ENCODE measurements at regions not wholly inside any gene's neighbourhood (a gene's known extent, or its start where the extent isn't known, plus 50 kb on each side); places are given as distances from the start of the nearest gene placed in this dataset.

DNA sequence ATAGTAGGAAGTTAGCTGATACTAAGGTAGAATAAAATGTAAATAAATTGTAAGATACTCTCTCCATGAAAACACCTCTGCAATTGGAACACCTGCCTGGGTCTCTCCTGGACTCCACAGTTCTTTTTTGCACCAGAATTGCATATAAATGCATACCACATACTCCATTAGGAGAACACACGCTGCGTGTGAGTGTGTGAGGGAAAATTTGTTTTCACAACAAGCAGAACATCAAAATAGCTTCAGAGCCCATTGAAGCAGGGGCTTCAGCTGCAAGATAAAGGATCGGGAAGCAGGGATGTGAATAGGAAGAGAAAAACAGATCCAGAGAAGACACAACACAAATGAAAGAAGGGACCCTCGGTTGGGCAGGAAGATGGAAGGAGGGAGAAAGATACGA is 389.8 kb upstream of the BRINP1 start:
- TF ChIP-seq POLR2A (IDR thresholded peaks at IDR 0.05) (no peak), POLR2AphosphoS5 (IDR thresholded peaks at IDR 0.05) (no peak)
- TF ChIP-seq, protein P1, sequence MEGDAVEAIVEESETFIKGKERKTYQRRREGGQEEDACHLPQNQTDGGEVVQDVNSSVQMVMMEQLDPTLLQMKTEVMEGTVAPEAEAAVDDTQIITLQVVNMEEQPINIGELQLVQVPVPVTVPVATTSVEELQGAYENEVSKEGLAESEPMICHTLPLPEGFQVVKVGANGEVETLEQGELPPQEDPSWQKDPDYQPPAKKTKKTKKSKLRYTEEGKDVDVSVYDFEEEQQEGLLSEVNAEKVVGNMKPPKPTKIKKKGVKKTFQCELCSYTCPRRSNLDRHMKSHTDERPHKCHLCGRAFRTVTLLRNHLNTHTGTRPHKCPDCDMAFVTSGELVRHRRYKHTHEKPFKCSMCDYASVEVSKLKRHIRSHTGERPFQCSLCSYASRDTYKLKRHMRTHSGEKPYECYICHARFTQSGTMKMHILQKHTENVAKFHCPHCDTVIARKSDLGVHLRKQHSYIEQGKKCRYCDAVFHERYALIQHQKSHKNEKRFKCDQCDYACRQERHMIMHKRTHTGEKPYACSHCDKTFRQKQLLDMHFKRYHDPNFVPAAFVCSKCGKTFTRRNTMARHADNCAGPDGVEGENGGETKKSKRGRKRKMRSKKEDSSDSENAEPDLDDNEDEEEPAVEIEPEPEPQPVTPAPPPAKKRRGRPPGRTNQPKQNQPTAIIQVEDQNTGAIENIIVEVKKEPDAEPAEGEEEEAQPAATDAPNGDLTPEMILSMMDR (IDR thresholded peaks at IDR 0.05) = no peak
